GM19043 (cell line): ENCODE measurements at regions not wholly inside any gene's neighbourhood (a gene's known extent, or its start where the extent isn't known, plus 50 kb on each side); places are given as distances from the start of the nearest gene placed in this dataset.

Source experiments
- ATAC-seq: cut with Tn5 transposase; IDR thresholded peaks from one replicate; pipeline ENCODE4 v1.9.1; 2021; ENCODE audit warnings: low read depth; ENCODE audit not compliant: unreplicated experiment

- no peak for ATAC-seq
These were observed 138.8 kb upstream of the WWC1 start for GRCh38 chr5:168152660-168153059.

DNA sequence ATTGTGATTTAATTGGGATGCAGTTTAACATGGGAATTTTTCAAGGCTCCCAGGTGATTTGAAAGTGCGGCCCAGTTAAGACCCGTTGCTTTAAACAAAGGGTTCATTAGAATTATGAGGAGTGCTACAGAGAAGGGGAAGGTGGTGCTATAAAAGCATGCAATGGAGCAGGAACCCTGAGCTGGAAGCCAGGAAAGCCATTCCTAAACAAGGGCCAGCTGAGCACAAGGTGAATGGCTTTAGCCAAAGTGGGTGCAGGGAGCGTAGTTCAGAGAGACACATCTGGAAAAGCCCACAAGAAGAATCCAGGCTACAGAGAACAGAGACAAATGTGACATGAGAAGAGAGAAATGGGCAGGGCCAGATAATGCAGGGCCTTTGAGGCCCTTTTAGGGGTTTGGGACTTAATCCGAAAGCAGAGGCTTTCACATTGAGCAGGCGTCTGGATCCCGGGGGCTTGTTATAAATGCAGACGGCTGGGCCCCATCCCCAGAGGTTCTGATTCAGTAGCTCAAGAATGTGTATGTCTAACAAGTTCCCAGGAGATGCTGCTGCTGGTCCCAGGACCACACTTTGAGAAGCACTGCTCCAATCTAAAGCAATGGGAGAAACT is 138.1 kb upstream of the WWC1 start:
- ATAC-seq, result no peak

DNA sequence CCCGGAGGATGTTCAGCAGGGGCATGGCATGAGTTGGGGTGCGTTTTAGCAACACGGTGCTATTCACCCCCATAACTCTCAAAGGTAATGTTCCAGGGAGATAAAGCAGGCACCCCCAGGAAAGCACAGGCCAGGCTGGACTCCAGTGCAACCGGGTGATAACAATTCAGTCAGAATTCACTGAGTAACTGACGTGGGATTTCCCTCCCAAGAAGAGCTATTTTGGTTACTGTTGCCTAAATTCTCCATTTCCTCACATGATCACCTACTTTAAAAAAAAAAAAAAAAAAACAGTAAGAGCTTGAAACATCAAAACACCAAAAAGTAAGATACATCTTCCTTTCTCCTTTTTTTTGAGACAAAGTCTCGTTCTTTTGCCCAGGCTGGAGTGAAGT is 137.6 kb upstream of the WWC1 start:
- no peak for ATAC-seq

DNA sequence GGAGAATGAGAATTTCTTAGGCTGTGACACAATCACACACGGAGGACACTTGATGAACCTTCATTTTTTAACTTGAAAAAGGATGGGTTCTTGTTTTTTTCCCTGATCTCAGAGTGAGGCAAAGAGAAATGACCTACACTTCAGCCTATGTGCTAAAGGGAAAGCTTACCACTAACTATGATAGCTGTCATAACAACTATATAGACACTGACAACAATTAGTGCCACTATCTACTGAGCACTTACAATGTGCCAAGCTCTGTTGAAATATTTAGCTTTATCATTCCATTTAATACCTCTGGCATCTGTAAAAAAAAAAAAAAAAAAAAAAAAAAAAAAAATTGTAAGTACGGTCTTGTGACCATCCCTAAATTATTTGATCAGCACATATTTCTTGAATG is 135.9 kb upstream of the WWC1 start:
- no peak for ATAC-seq

DNA sequence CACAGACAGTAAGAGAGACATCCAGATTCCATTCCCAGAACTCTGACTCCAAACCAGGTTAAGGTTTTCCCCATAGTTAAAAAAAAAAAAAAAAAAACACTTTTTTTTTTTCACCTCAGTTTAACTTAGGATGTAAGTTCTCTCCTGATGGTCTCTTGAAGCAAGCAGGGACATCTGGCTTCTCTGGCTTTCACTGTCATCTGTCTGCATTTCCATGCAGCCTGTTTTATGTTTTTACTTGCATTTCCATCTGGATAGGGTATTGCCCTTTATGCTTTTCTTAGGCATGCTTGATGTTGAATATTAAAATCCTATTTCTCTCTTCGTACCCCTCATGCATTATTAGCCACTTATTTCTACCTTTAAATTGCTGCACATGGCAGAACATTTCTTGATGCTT is 135.3 kb upstream of the WWC1 start:
- no peak for ATAC-seq

GRCh38 chr5:168157141-168157540 is 134.3 kb upstream of the WWC1 start:
- no peak for ATAC-seq

- peak; percentile 63 for ATAC-seq
These were observed 132.0 kb upstream of the WWC1 start for GRCh38 chr5:168159425-168159824.

DNA sequence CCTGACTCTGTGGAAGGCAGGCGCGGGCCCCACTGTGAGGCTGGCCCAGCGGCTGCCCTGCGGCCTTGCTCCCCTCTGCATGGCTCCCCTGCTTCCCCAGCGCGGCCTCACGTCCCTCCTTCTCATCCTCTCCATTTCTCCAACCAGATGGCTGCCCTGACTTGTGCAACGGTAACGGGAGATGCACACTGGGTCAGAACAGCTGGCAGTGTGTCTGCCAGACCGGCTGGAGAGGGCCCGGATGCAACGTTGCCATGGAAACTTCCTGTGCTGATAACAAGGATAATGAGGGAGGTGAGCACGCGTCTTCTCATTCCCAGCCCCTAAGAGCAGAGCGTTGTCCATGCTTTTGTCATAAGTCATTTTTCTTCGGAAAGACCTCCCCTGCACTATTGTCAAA is 129.0 kb upstream of the WWC1 start:
- ATAC-seq, result no peak

GRCh38 chr5:168163966-168164365 is 127.5 kb upstream of the WWC1 start:
- ATAC-seq, result no peak

GRCh38 chr5:168165221-168165914 is 126.1 kb upstream of the WWC1 start:
- no peak for ATAC-seq

- ATAC-seq, result no peak
These were observed 125.5 kb upstream of the WWC1 start for GRCh38 chr5:168165977-168166376.

DNA sequence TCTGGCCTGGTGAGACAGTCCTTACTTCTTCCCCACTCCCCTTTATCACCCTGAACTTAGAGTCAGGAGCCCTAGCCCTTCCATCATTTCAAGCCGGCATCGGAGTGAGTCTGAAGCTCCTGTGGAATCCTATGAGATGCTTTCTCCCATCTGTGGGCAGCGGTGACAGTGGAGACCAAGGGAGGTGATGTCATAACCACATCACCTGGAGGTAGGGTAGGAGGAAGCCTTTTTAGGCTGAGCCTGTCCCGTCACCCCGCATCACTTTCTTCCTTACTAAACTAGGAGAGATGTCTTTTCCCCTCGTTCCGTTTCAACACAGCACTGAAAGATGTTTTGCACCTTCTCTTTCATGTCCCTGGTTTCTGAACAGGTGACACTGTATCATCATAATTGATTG is 124.1 kb upstream of the WWC1 start:
- ATAC-seq, result no peak

GRCh38 chr5:168168978-168169698 is 122.3 kb upstream of the WWC1 start:
- no peak for ATAC-seq

DNA sequence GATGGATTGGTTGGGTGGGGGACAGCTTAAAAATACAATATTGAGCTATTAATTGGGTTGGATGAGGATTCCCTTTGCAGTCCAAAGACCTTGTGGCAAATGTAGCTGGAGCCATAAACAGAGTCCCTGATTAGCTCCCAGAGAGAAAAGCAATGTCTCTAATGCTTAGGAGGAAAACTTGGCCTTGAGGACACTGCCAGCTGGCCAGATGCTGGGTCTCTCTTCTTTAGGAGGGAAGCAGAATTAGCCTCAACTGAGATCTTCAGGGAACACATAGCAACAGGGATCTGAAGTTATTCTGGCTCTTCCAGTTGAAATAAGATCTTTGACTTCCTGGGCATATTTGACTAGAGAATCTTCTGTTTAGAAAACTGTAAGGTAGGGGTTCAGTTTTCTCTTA is 121.7 kb upstream of the WWC1 start:
- no peak for ATAC-seq

GRCh38 chr5:168171901-168172759 is 119.3 kb upstream of the WWC1 start:
- no peak for ATAC-seq

DNA sequence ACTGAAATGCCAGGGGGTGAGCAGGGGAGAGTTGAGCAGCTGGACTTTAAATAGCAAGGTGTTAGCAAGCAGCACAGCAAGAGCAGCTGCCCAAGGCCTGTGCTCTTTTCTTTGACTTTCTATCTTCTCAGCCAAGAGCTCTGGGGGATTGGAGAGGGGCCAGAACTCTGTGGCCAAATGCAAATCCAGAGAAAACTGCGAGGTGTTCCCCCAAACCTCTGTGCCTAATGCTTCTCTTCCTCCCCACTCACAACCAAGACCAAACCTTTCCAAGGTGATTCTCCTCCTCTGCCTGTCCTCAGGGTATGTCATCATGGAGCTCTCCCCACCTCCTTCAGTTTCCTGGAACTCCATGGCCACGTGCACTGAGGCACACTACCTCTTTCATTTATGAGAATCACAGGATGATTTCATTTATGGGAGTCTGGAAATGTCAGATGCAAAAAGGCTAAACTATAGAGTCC is 118.7 kb upstream of the WWC1 start:
- no peak for ATAC-seq

DNA sequence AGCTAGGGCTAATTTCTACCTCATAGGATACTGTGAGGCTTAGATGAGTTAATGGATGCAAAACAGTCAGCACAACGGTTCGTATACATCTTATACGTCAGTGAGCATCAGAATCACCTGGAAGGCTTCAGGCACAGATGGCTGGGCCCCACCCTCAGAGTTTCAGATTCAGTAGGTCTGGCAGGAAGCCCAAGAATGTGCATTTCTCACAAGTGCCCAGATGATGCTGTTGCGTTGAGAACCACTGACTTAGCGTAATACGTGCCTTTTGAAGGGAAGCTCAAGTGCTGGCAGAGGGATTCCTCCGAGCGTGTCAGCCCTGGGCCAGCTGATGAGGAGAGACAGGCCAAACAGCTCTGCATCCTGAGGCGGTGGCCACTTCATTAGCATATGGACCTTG is 117.1 kb upstream of the WWC1 start:
- peak; percentile 49 for ATAC-seq

GRCh38 chr5:168176251-168176650 is 115.2 kb upstream of the WWC1 start:
- no peak for ATAC-seq

DNA sequence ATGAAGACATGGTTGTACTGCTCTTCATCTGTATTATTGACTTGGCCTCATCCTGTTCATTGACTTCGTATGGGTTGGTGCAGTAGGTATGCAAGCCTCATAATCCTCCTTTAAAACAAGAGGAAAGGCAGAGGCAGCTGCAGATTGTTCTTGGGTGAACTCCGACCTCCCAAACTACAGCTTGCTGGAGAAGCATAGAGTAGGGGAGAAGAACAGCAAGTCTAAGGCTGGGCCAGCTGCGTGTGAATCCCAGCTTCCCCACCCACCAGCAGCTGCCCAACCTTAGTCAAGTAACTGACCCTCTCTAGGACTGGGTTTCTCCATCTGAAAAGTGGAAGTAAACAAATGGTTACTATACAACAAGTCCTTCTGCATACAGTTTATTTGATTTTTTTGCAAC is 114.5 kb upstream of the WWC1 start:
- ATAC-seq, result no peak

DNA sequence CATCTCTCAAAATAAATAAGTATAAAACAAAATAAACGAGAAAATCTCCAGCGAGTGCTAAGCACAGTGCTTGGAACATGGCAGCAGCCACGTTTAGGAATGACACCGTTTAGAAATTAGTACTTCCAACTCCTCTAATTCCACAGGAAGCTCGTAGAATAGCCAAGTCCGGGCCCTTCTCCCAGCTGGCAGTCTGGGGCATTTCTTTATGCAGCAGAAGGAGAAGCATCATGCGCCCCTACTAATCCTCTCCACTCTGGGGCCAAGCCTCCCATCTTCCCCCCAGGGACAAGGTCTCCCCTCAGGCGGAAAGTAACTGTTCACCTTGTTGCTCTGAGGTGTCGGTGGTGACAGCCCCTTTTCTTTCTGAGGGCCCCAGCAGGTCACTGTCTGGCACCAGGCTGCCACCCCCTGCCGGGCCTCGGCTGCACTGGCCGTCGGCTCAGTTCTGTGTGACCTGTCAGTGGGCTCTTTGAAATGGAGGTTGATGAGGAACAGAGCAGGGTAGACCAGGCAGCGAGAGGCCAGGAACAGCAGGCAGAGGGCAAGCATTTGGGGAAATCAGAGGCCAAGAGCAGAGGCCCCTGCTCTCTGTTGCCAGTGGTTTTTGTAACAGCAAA is 113.5 kb upstream of the WWC1 start:
- no peak for ATAC-seq

GRCh38 chr5:168179192-168179593 is 112.3 kb upstream of the WWC1 start:
- no peak for ATAC-seq
